WI38 (cell line): ENCODE measurements at regions not wholly inside any gene's neighbourhood (a gene's known extent, or its start where the extent isn't known, plus 50 kb on each side); places are given as distances from the start of the nearest gene placed in this dataset.
"Not testable (repeated sequence)": the region's sequence is repeated elsewhere in the genome, so short reads cannot be mapped to it uniquely, and the experiment has no call there.

Experiments used
- H3K4me3 ChIP-seq: 2 replicates; pipeline ENCODE4 v1.5.1; 2011; ENCODE audit warnings: low read depth, mild to moderate bottlenecking, control low read depth, low read length
- TF ChIP-seq, protein P1 (sequence below): IDR thresholded peaks from 2 replicates; pipeline ENCODE4 v1.5.1; 2012; ENCODE audit warnings: low read depth, mild to moderate bottlenecking, control low read depth, low read length

DNA sequence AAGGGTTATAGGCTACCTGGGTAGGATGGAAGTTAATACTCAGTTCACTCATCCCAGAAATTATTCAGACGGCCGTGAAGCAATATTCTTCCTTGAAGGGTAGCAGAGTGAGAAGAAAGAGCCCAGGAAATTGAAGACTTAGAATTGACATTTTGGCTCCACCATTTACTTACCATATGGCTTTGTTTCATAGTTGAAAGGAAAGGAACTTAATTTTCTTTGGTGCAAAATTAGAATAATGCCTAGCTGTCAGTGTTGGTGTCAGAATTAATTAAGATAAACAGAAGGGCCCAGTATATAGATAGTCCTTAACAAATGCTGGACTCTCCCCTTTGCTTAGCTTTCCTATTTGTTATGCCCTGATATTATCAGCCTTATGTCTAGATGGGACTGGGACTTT lies 263.2 kb downstream of the KCNJ3 start:
- H3K4me3 ChIP-seq, result no peak overlapping the region
- TF ChIP-seq, protein P1, sequence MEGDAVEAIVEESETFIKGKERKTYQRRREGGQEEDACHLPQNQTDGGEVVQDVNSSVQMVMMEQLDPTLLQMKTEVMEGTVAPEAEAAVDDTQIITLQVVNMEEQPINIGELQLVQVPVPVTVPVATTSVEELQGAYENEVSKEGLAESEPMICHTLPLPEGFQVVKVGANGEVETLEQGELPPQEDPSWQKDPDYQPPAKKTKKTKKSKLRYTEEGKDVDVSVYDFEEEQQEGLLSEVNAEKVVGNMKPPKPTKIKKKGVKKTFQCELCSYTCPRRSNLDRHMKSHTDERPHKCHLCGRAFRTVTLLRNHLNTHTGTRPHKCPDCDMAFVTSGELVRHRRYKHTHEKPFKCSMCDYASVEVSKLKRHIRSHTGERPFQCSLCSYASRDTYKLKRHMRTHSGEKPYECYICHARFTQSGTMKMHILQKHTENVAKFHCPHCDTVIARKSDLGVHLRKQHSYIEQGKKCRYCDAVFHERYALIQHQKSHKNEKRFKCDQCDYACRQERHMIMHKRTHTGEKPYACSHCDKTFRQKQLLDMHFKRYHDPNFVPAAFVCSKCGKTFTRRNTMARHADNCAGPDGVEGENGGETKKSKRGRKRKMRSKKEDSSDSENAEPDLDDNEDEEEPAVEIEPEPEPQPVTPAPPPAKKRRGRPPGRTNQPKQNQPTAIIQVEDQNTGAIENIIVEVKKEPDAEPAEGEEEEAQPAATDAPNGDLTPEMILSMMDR, result no peak

DNA sequence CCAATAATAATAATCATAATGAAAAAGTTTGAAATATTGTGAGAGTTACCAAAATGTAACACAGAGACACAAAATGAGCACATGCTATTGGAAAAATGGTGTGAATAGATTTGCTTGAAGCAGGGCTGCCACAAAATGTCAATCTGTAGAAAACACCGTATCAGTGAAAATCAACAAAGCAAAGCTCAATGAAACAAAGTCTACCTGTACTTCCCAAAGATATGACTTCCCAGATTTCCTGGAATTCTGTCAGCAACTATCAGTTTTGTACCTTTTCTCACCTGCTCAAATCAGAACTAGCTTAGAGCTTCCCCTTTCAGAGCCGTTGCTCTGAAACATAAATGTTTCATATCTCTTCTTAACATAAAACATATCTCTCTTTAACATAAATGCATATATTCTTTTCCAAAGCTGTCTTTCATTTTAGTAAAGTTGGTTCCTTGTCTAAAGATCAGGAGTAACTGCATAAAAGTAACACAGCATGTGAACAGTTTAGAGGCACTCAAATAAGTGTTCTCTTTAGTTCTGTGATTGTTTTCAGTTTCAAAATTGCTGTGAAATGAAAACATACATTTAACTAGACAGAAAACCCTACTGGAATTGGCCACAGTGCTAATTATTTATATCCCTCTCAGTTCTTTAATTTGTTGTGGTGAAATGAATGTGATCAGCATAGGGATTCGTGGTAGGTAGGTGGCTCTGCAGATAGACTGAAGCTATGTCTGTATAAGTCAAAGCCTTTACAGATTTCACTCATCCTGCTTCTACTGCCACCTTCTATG lies 262.5 kb downstream of the KCNJ3 start:
- no peak overlapping the region for H3K4me3 ChIP-seq
- TF ChIP-seq, protein P1, result no peak

DNA sequence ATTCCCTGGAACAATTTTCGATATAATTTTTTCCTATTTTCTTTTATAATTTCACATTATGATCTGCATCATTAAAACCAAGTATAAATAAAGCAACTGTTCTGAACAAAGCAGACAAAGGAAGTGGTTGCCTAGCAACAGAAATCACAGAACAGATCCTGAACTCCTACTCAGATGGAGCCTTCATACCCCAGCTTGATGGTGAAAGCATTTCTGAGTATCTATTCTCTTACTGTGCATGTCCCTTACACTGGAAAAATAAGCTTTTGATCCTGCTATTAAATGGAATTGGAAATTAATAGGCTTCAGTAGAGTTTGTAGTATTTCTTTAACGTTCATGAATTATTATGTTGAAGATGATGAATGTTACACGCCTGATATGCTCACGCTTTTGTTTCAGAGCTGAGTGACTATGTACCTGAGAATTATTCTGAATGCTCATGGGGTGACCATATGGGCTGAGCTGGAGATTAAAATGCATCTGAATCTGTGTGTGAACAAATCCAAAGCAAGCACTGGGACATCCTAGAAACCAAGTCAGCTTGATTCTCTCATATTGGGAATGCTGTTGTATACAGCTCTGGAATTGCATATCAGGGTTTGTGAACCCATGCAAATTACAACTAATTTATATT lies 254.0 kb downstream of the KCNJ3 start:
- no peak overlapping the region for H3K4me3 ChIP-seq
- TF ChIP-seq, protein P1, result no peak

DNA sequence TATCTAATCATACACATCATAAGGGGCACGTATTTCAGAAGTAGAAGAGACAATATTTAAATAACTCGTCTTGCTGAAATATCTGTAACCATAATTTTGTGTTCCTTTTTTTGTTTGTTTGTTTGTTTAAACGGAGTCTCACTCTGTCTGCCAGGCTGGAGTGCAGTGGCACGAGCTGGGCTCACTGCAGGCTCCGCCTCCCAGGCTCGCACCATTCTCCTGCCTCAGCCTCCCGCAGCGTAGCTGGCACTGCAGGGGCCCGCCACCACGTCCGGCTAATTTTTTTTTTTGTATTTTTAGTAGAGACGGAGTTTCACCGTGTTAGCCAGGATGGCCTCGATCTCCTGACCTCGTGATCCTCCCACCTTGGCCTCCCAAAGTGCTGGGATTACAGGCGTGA lies 248.9 kb downstream of the KCNJ3 start:
- not testable (repeated sequence) for H3K4me3 ChIP-seq

DNA sequence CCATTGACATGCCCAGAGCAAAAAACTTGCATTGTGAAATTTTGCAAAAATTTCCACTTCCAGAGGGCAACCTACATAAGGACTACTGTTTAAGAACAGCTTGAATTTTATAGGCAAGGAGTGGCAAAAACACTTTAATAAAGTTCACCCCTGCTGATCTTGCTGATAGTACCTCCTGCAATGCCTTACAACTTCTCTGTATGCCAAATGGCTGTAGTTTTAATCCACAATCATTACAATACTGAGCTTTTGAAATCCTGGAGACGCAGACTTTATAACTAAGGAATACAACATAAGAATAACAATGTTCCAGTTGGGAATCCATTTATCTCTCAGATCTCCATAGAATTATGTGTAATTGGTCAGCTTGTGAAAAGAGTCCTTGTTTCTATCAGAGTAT lies 247.5 kb downstream of the KCNJ3 start:
- TF ChIP-seq, protein P1, result no peak
- no peak overlapping the region for H3K4me3 ChIP-seq

DNA sequence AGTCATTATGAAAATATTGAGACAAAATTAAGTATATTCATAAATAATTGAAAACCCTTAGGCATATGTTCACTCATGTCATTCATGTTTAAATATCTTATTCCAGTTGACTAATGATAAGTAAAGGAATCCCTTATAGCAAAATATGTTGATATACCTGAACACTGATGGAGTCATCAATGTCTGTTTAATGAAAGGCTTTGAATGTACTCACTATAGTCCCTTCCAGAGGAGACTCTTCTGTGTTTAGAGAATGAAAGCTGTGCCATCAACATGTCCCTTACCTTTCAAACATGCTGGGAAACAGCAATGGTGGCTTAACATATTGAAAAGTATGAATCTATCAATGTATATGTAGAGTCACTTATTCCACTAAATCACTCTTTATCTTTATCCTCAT lies 242.9 kb downstream of the KCNJ3 start:
- TF ChIP-seq, protein P1, result no peak

DNA sequence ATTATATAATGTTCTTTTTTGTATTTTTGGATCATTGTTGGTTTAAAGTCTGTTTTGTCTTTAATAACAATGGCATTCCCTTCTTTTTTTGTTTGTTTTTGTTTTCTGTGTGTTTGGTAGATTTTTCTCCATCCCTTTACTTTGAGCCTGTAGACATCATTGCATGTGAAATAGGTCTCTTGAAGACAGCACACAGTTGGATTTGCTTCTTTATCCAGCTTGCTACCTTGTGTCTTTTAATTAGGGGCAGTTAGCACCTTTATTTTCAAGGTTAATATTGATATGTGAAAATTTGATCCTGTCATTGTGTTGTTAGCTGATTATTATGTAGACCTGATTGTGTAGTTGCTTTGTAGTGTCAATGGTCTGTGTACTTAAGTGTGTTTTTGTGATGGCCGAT lies 235.7 kb downstream of the KCNJ3 start:
- TF ChIP-seq, protein P1, result no peak
- H3K4me3 ChIP-seq, result no peak overlapping the region

More for the DNA sequence above, 242.9 kb downstream of the KCNJ3 start:
- H3K4me3 ChIP-seq, result no peak overlapping the region
